Thyroid gland (tissue), 4 donors: ENCODE measurements at regions not wholly inside any gene's neighbourhood (a gene's known extent, or its start where the extent isn't known, plus 50 kb on each side); places are given as distances from the start of the nearest gene placed in this dataset.

Experiments
- POLR2A ChIP-seq, 2 donors: fragments of 450-650 bp; IDR thresholded peaks; one replicate each; pipeline ENCODE4 v1.6.1; 2017; ENCODE audit warnings: antibody characterized with exemption in 2 of 2, mild to moderate bottlenecking in 2 of 2, moderate library complexity in 1 of 2
- TF ChIP-seq, protein P1 (sequence below), 6 experiments: fragments of 200-600 bp in 3 of 6; fragments of 450-650 bp in 3 of 6; sonication (generic) in 3 of 6; IDR thresholded peaks; one replicate each; pipeline ENCODE4 v1.5.1; 2016 to 2019; ENCODE audit warnings: antibody characterized with exemption in 6 of 6, mild to moderate bottlenecking in 2 of 6, inconsistent platforms in 1 of 6, moderate library complexity in 1 of 6

DNA sequence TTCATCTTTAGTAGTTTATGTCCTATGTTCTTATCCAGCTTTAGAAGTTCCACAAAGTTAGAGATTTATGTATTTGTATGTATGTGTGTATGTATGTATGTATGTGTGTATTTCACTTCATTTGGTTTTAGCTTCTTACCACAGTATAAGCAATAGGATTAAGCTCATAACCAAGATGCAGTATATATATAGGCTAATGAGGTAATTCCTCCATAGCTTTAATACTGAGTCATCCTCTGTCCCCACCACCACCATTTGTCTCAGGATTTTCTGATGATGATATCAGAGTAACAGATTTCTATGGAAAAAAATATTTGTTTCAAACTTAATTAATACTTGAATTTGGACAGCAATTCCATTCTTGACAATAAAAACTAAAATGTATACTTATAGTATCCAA lies 159.2 kb downstream of the SOX11 start:
- TF ChIP-seq, protein P1, sequence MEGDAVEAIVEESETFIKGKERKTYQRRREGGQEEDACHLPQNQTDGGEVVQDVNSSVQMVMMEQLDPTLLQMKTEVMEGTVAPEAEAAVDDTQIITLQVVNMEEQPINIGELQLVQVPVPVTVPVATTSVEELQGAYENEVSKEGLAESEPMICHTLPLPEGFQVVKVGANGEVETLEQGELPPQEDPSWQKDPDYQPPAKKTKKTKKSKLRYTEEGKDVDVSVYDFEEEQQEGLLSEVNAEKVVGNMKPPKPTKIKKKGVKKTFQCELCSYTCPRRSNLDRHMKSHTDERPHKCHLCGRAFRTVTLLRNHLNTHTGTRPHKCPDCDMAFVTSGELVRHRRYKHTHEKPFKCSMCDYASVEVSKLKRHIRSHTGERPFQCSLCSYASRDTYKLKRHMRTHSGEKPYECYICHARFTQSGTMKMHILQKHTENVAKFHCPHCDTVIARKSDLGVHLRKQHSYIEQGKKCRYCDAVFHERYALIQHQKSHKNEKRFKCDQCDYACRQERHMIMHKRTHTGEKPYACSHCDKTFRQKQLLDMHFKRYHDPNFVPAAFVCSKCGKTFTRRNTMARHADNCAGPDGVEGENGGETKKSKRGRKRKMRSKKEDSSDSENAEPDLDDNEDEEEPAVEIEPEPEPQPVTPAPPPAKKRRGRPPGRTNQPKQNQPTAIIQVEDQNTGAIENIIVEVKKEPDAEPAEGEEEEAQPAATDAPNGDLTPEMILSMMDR (IDR thresholded peaks at IDR 0.05) = no peak
- TF ChIP-seq POLR2A (IDR thresholded peaks at IDR 0.05) = no peak
